ENCODE measurements at regions not wholly inside any gene's neighbourhood (a gene's known extent, or its start where the extent isn't known, plus 50 kb on each side); places are given as distances from the start of the nearest gene placed in this dataset.

- intact Hi-C loops (cut with DNase I) = no loop called here
- Histone ChIP-seq H3K4me1 (replicated peaks) (no peaks in the 10 kb centered on the region), H3K27me3 (replicated peaks; ENCODE audit: insufficient read depth) (no peaks in the 10 kb centered on the region), H3K36me3 (no peaks in the 10 kb centered on the region), H3K9me3 (no peaks in the 10 kb centered on the region), H3K27ac (no peak overlapping the region), H3K4me3 (no peak overlapping the region)
- 27% methylated on average over 3 of the region's 3 CpGs for WGBS
- TF ChIP-seq POLR2A (IDR thresholded peaks at IDR 0.05) = no peak
- no peak for TF ChIP-seq POLR2AphosphoS5 (IDR thresholded peaks at IDR 0.05)
- TF ChIP-seq CTCF (IDR thresholded peaks at IDR 0.05) = no peak
- no peak for DNase-seq (ENCODE audit: low spot score)
These were observed 393.1 kb upstream of the SLC14A2 start for GRCh38 chr18:45222180-45222579.

- Histone ChIP-seq H3K4me1 (replicated peaks) (no peaks in the 10 kb centered on the region), H3K36me3 (no peaks in the 10 kb centered on the region), H3K4me3 (no peak overlapping the region), H3K27me3 (replicated peaks; ENCODE audit: insufficient read depth) (no peaks in the 10 kb centered on the region), H3K9me3 (no peaks in the 10 kb centered on the region), H3K27ac (no peak overlapping the region)
- TF ChIP-seq POLR2AphosphoS5 (IDR thresholded peaks at IDR 0.05) = no peak
- no peak for TF ChIP-seq CTCF (IDR thresholded peaks at IDR 0.05)
- no peak for TF ChIP-seq POLR2A (IDR thresholded peaks at IDR 0.05)
- 100% methylated on average over 1 of the region's 1 CpG for WGBS
- intact Hi-C loops (cut with DNase I) = no loop called here
- DNase-seq (ENCODE audit: low spot score) = no peak
These were observed 388.1 kb upstream of the SLC14A2 start for GRCh38 chr18:45227001-45227742.

- Histone ChIP-seq H3K4me3 (no peak overlapping the region), H3K27ac (no peak overlapping the region), H3K4me1 (replicated peaks) (no peaks in the 10 kb centered on the region), H3K27me3 (replicated peaks; ENCODE audit: insufficient read depth) (no peaks in the 10 kb centered on the region), H3K36me3 (no peaks in the 10 kb centered on the region), H3K9me3 (no peaks in the 10 kb centered on the region)
- TF ChIP-seq CTCF (IDR thresholded peaks at IDR 0.05) (no peak), POLR2A (IDR thresholded peaks at IDR 0.05) (no peak), POLR2AphosphoS5 (IDR thresholded peaks at IDR 0.05) (no peak)
- 75% methylated on average over 7 of the region's 7 CpGs for WGBS
- intact Hi-C loops (cut with DNase I) = no loop called here
- DNase-seq (ENCODE audit: low spot score) = no peak
These were observed 386.4 kb upstream of the SLC14A2 start for GRCh38 chr18:45228796-45229388.

- Histone ChIP-seq H3K9me3 (no peaks in the 10 kb centered on the region), H3K27ac (no peak overlapping the region), H3K27me3 (replicated peaks; ENCODE audit: insufficient read depth) (no peaks in the 10 kb centered on the region), H3K4me1 (replicated peaks) (no peaks in the 10 kb centered on the region), H3K36me3 (no peaks in the 10 kb centered on the region), H3K4me3 (no peak overlapping the region)
- intact Hi-C loops (cut with DNase I) = no loop called here
- no peak for DNase-seq (ENCODE audit: low spot score)
- TF ChIP-seq POLR2AphosphoS5 (IDR thresholded peaks at IDR 0.05) = no peak
- TF ChIP-seq CTCF (IDR thresholded peaks at IDR 0.05) = no peak
- TF ChIP-seq POLR2A (IDR thresholded peaks at IDR 0.05) = no peak
- 100% methylated on average over 1 of the region's 1 CpG for WGBS
These were observed 383.7 kb upstream of the SLC14A2 start for GRCh38 chr18:45231617-45232016.

GRCh38 chr18:45232061-45232460 is 383.2 kb upstream of the SLC14A2 start:
- H3K36me3 ChIP-seq = no peaks in the 10 kb centered on the region
- no peak overlapping the region for H3K4me3 ChIP-seq
- intact Hi-C loops (cut with DNase I) = no loop called here
- no peak for DNase-seq (ENCODE audit: low spot score)
- TF ChIP-seq POLR2A (IDR thresholded peaks at IDR 0.05) = no peak
- TF ChIP-seq POLR2AphosphoS5 (IDR thresholded peaks at IDR 0.05) = no peak
- TF ChIP-seq CTCF (IDR thresholded peaks at IDR 0.05) = no peak
- H3K27ac ChIP-seq = no peak overlapping the region
- no peaks in the 10 kb centered on the region for H3K9me3 ChIP-seq
- no peaks in the 10 kb centered on the region for H3K4me1 ChIP-seq (replicated peaks)
- H3K27me3 ChIP-seq (replicated peaks; ENCODE audit: insufficient read depth) = no peaks in the 10 kb centered on the region
- 88% methylated on average over 2 of the region's 2 CpGs for WGBS
